Neuronal stem cell (in vitro differentiated cells): ENCODE measurements at regions not wholly inside any gene's neighbourhood (a gene's known extent, or its start where the extent isn't known, plus 50 kb on each side); places are given as distances from the start of the nearest gene placed in this dataset.

Experiments used
- DNase-seq: peaks from one replicate; pipeline ENCODE4 v3.0.0-alpha.2; 2013; ENCODE audit warnings: low spot score
- H2AFZ ChIP-seq: one replicate; pipeline ENCODE4 v1.6.1; 2013; ENCODE audit warnings: mild to moderate bottlenecking, low read length, inconsistent platforms
- H2AK5ac ChIP-seq: 2 replicates; pipeline ENCODE4 v1.6.1; 2013; ENCODE audit warnings: low read depth, mild to moderate bottlenecking, inconsistent platforms, low read length, moderate library complexity, mixed read lengths
- H2BK120ac ChIP-seq: 2 replicates; pipeline ENCODE4 v1.6.1; 2013; ENCODE audit warnings: low read depth, mild to moderate bottlenecking, inconsistent platforms, low read length, moderate library complexity, mixed read lengths
- H2BK12ac ChIP-seq: one replicate; pipeline ENCODE4 v1.6.1; 2013; ENCODE audit warnings: low read length, inconsistent platforms
- H2BK15ac ChIP-seq: 2 replicates; pipeline ENCODE4 v1.6.1; 2013; ENCODE audit warnings: mild to moderate bottlenecking, low read length, inconsistent platforms, mixed read lengths
- H2BK5ac ChIP-seq: one replicate; pipeline ENCODE4 v1.6.1; 2013; ENCODE audit warnings: inconsistent platforms, mild to moderate bottlenecking, low read length, moderate library complexity
- H3K14ac ChIP-seq: one replicate; pipeline ENCODE4 v1.6.1; 2013; ENCODE audit warnings: low read length, inconsistent platforms
- H3K18ac ChIP-seq: 2 replicates; pipeline ENCODE4 v1.6.1; 2013; ENCODE audit warnings: low read length, inconsistent platforms
- H3K23ac ChIP-seq: 2 replicates; pipeline ENCODE4 v1.6.1; 2013; ENCODE audit warnings: low read depth, mild to moderate bottlenecking, mixed read lengths, low read length, inconsistent platforms; ENCODE audit not compliant: poor library complexity
- H3K27ac ChIP-seq: replicated peaks from 3 replicates; pipeline ENCODE4 v1.5.1; 2013; ENCODE audit warnings: low read length, inconsistent platforms
- H3K27me3 ChIP-seq, 3 experiments: 2 replicates each; pipeline ENCODE4 v1.6.1; 2013; ENCODE audit warnings: low read length in 3 of 3, mild to moderate bottlenecking in 2 of 3, inconsistent platforms in 1 of 3, low read depth in 1 of 3, mixed read lengths in 1 of 3, moderate library complexity in 1 of 3; ENCODE audit not compliant: control insufficient read depth in 3 of 3, insufficient read depth in 3 of 3
- H3K36me3 ChIP-seq, 2 donors: replicated peaks in 1 of 2; 2 replicates each; pipeline ENCODE4 v1.6.1; 2013; ENCODE audit warnings: low read length in 2 of 2; ENCODE audit not compliant: control insufficient read depth in 2 of 2, insufficient read depth in 2 of 2
- H3K4ac ChIP-seq: 2 replicates; pipeline ENCODE4 v1.6.1; 2013; ENCODE audit warnings: inconsistent platforms, mild to moderate bottlenecking, low read length, moderate library complexity
- H3K4me1 ChIP-seq, 2 donors: 1 replicate in 1 of 2; 2 replicates in 1 of 2; pipeline ENCODE4 v1.6.1; 2013; ENCODE audit warnings: low read length in 2 of 2, low read depth in 1 of 2; ENCODE audit not compliant: control insufficient read depth in 2 of 2, insufficient read depth in 1 of 2
- H3K4me2 ChIP-seq: one replicate; pipeline ENCODE4 v1.6.1; 2013; ENCODE audit warnings: mild to moderate bottlenecking, low read length, inconsistent platforms; ENCODE audit not compliant: insufficient read depth, poor library complexity, severe bottlenecking
- H3K4me3 ChIP-seq, 2 donors: 2 replicates each; pipeline ENCODE4 v1.5.1; 2013; ENCODE audit warnings: low read length in 2 of 2, mild to moderate bottlenecking in 2 of 2, inconsistent platforms in 1 of 2, moderate library complexity in 1 of 2
- H3K79me1 ChIP-seq: one replicate; pipeline ENCODE4 v1.6.1; 2013; ENCODE audit warnings: low read depth, mild to moderate bottlenecking, inconsistent platforms, low read length, moderate library complexity
- H3K9ac ChIP-seq: one replicate; pipeline ENCODE4 v1.6.1; 2013; ENCODE audit warnings: mild to moderate bottlenecking, low read depth, low read length, inconsistent platforms; ENCODE audit not compliant: poor library complexity
- H3K9me3 ChIP-seq, 2 donors: replicated peaks in 1 of 2; 2 replicates each; pipeline versions ENCODE3 to v1.6.1; 2013; ENCODE audit warnings: low read length in 2 of 2, mild to moderate bottlenecking in 2 of 2, inconsistent platforms in 1 of 2, low read depth in 1 of 2, mixed read lengths in 1 of 2, moderate library complexity in 1 of 2; ENCODE audit not compliant: control insufficient read depth in 2 of 2, insufficient read depth in 1 of 2
- H4K8ac ChIP-seq: one replicate; pipeline ENCODE4 v1.6.1; 2013; ENCODE audit warnings: low read depth, mild to moderate bottlenecking, inconsistent platforms, low read length, moderate library complexity
- H4K91ac ChIP-seq: one replicate; pipeline ENCODE4 v1.6.1; 2013; ENCODE audit warnings: low read length, low read depth, mild to moderate bottlenecking, inconsistent platforms; ENCODE audit not compliant: poor library complexity
- WGBS, 2 donors: extraction: QIAGEN DNeasy Blood & Tissue Kit; methylation state at CpG; one replicate each; pipeline ENCODE4 v1.1.7; 2013; ENCODE audit warnings: missing lambda C conversion rate in 2 of 2, mixed read lengths in 1 of 2; ENCODE audit not compliant: insufficient read length in 2 of 2, insufficient replicate concordance in 1 of 2; ENCODE audit errors: extremely low coverage in 2 of 2; 5-methylcytosine and 5-hydroxymethylcytosine counted together

DNA sequence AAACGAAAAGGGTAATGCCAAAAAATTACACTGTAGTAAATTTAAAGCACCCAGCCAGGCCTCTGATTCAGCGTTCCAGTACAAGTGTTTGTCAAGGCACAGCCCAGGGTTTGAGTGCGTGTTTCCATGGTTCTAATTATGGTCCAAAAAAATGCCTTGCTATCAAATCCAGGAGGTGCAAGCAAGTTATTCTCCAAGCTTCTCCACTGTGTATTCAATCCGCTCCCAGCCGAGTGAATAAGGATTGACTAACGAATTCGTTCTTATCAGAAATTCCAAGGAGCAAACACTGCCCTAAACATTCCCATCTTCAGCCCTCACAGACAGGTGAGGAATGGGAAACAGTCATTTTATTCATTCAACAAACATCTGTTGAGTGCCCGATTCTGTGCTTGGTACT, 103.3 kb upstream of the WWC1 start:
- Histone ChIP-seq H3K14ac (no peak overlapping the region), H2BK120ac (no peak overlapping the region), H3K9me3 (no peaks in the 10 kb centered on the region), H2BK12ac (no peak overlapping the region), H4K91ac (no peak overlapping the region), H3K27ac (no peak overlapping the region), H4K8ac (no peak overlapping the region), H2BK15ac (no peak overlapping the region), H3K36me3 (no peaks in the 10 kb centered on the region), H2AK5ac (no peak overlapping the region), H3K79me1 (no peaks in the 10 kb centered on the region), H3K18ac (no peak overlapping the region), H3K4me2 (no peak overlapping the region), H3K27me3 (no peaks in the 10 kb centered on the region), H3K23ac (no peak overlapping the region), H2BK5ac (no peak overlapping the region), H2AFZ (no peak overlapping the region), H3K9ac (no peak overlapping the region), H3K4me1 (peaks cover 2 to 20% of the 10 kb centered on the region in 2 donors), H3K4ac (no peak overlapping the region), H3K4me3 (no peak overlapping the region)
- WGBS, 2 donors: no CpG with 5 or more reads among the region's 8 CpGs
- no peak for DNase-seq

- H3K9ac ChIP-seq: no peak overlapping the region
- no peak overlapping the region for H2BK5ac ChIP-seq
- H3K4me3 ChIP-seq: no peak overlapping the region
These were observed 99.3 kb upstream of the WWC1 start for GRCh38 chr5:168192120-168192519.

DNA sequence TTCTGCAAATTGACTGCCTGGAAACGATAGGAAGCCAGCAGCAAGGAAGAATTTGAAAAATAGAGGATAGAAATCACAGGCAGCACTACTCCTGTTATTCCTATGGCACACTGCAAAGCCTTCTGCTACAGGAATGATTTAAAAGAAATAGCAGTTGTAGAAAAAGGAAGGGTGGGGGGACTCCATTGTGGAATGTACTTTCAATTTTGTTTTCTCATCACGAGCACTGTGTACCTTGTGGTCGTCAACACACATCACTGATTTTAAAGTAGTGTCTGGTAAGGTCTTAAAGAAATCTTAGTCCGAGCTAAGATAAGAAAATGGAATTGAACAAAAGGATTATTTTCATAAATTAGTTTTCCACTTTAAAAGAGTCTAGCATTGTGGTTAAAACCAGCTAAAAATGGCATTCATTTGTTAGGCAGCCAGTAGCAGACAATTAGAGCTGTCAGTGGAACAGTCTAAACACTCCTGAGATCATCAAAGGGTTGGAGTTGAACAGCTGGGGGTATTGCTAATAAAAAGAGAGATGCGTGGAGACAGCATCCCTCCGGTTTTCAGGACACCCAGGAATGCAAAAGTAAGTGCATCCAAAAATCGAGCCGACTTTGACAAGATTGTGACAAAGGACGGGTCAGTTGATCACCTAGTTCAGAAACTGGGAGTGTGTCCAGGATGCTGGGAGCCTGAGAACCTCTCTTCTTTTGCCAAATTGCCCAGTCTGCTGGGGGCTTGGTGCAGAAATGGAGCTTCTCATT, 97.8 kb upstream of the WWC1 start:
- no peak overlapping the region for H2BK15ac ChIP-seq
- H3K27ac ChIP-seq: no peak overlapping the region
- H3K23ac ChIP-seq: no peak overlapping the region
- H3K79me1 ChIP-seq: no peaks in the 10 kb centered on the region
- peaks cover 12% of the 10 kb centered on the region in 2 donors for H3K4me1 ChIP-seq
- H3K14ac ChIP-seq: no peak overlapping the region
- no CpG with 5 or more reads among the region's 9 CpGs for whole genome bisulfite sequencing, 2 donors
- no peak for DNase-seq
- no peak overlapping the region for H4K91ac ChIP-seq
- no peak overlapping the region for H2BK120ac ChIP-seq
- peak overlapping the region; percentile 10 for H2AFZ ChIP-seq
- no peak overlapping the region for H4K8ac ChIP-seq
- H3K4ac ChIP-seq: no peak overlapping the region
- H2BK5ac ChIP-seq: no peak overlapping the region
- H2BK12ac ChIP-seq: no peak overlapping the region
- H2AK5ac ChIP-seq: no peak overlapping the region
- H3K9me3 ChIP-seq: no peaks in the 10 kb centered on the region
- H3K18ac ChIP-seq: no peak overlapping the region
- no peak overlapping the region for H3K9ac ChIP-seq
- no peak overlapping the region for H3K4me2 ChIP-seq
- no peak overlapping the region for H3K4me3 ChIP-seq
- no peaks in the 10 kb centered on the region for H3K27me3 ChIP-seq
- peaks cover 0 to 1% of the 10 kb centered on the region in 2 donors for H3K36me3 ChIP-seq

More at GRCh38 chr5:168192120-168192519, 99.3 kb upstream of the WWC1 start:
- no peaks in the 10 kb centered on the region for H3K36me3 ChIP-seq
- WGBS, 2 donors: no CpG with 5 or more reads among the region's 4 CpGs
- H3K4ac ChIP-seq: no peak overlapping the region
- H2BK12ac ChIP-seq: no peak overlapping the region
- no peak overlapping the region for H2BK15ac ChIP-seq
- H3K9me3 ChIP-seq: no peaks in the 10 kb centered on the region
- peaks cover 12 to 23% of the 10 kb centered on the region in 2 donors for H3K4me1 ChIP-seq
- no peaks in the 10 kb centered on the region for H3K79me1 ChIP-seq
- no peak overlapping the region for H2AK5ac ChIP-seq
- H3K14ac ChIP-seq: no peak overlapping the region
- no peaks in the 10 kb centered on the region for H3K27me3 ChIP-seq
- H3K18ac ChIP-seq: no peak overlapping the region
- H2AFZ ChIP-seq: no peak overlapping the region
- no peak for DNase-seq
- no peak overlapping the region for H4K91ac ChIP-seq
- no peak overlapping the region for H3K27ac ChIP-seq
- no peak overlapping the region for H3K23ac ChIP-seq
- no peak overlapping the region for H3K4me2 ChIP-seq
- H2BK120ac ChIP-seq: no peak overlapping the region
- H4K8ac ChIP-seq: no peak overlapping the region

GRCh38 chr5:168195110-168195509, 96.3 kb upstream of the WWC1 start:
- H2BK12ac ChIP-seq: no peak overlapping the region
- no peak overlapping the region for H3K4ac ChIP-seq
- H4K91ac ChIP-seq: no peak overlapping the region
- no peak overlapping the region for H2BK5ac ChIP-seq
- no peak overlapping the region for H3K14ac ChIP-seq
- no CpG with 5 or more reads among the region's 9 CpGs for WGBS, 2 donors
- H2AFZ ChIP-seq: no peak overlapping the region
- peaks cover 0 to 15% of the 10 kb centered on the region in 2 donors for H3K36me3 ChIP-seq
- H2BK120ac ChIP-seq: no peak overlapping the region
- no peak for DNase-seq
- no peaks in the 10 kb centered on the region for H3K79me1 ChIP-seq
- no peak overlapping the region for H4K8ac ChIP-seq
- peak overlapping the region; percentile 60 for H2BK15ac ChIP-seq
- H3K18ac ChIP-seq: peak overlapping the region; percentile 62
- H3K9ac ChIP-seq: no peak overlapping the region
- H3K27me3 ChIP-seq: no peaks in the 10 kb centered on the region
- H3K4me3 ChIP-seq: no peak overlapping the region
- no peak overlapping the region for H3K27ac ChIP-seq
- H3K4me2 ChIP-seq: no peak overlapping the region
- no peaks in the 10 kb centered on the region for H3K9me3 ChIP-seq
- H3K23ac ChIP-seq: no peak overlapping the region
- peaks cover 12% of the 10 kb centered on the region in 2 donors for H3K4me1 ChIP-seq
- no peak overlapping the region for H2AK5ac ChIP-seq
